NCI-H128 (cell line): ENCODE measurements at regions not wholly inside any gene's neighbourhood (a gene's known extent, or its start where the extent isn't known, plus 50 kb on each side); places are given as distances from the start of the nearest gene placed in this dataset.

ENCODE experiments used
- DNase-seq: peaks from one replicate; lab custom pipeline; 2025; ENCODE audit not compliant: unreplicated experiment; lab: John Stamatoyannopoulos, UW

- no peak for DNase-seq
These were observed 1197.7 kb upstream of the CITED2 start for GRCh38 chr6:140572129-140572528.

- no peak for DNase-seq
These were observed 1196.7 kb upstream of the CITED2 start for GRCh38 chr6:140571145-140571544.

- no peak for DNase-seq
These were observed 1193.0 kb upstream of the CITED2 start for GRCh38 chr6:140567466-140567865.

- no peak for DNase-seq
These were observed 1192.4 kb upstream of the CITED2 start for GRCh38 chr6:140566781-140567277.

GRCh38 chr6:140563728-140564127, 1189.3 kb upstream of the CITED2 start:
- no peak for DNase-seq

GRCh38 chr6:140561701-140562100, 1187.3 kb upstream of the CITED2 start:
- DNase-seq, result no peak

GRCh38 chr6:140560671-140561070, 1186.2 kb upstream of the CITED2 start:
- DNase-seq, result no peak

GRCh38 chr6:140559458-140559857, 1185.0 kb upstream of the CITED2 start:
- no peak for DNase-seq

GRCh38 chr6:140554421-140554820, 1180.0 kb upstream of the CITED2 start:
- no peak for DNase-seq

GRCh38 chr6:140548366-140548765, 1173.9 kb upstream of the CITED2 start:
- no peak for DNase-seq

- no peak for DNase-seq
These were observed 1172.2 kb upstream of the CITED2 start for GRCh38 chr6:140546640-140547039.

GRCh38 chr6:140544431-140544830, 1170.0 kb upstream of the CITED2 start:
- no peak for DNase-seq

- no peak for DNase-seq
These were observed 1168.4 kb upstream of the CITED2 start for GRCh38 chr6:140542863-140543262.

GRCh38 chr6:140541288-140541687, 1166.8 kb upstream of the CITED2 start:
- no peak for DNase-seq

GRCh38 chr6:140540743-140541142, 1166.3 kb upstream of the CITED2 start:
- no peak for DNase-seq

- DNase-seq, result no peak
These were observed 1164.5 kb upstream of the CITED2 start for GRCh38 chr6:140538926-140539325.

- DNase-seq, result no peak
These were observed 1163.6 kb upstream of the CITED2 start for GRCh38 chr6:140537834-140538705.

- DNase-seq, result no peak
These were observed 1162.8 kb upstream of the CITED2 start for GRCh38 chr6:140537211-140537610.

- DNase-seq, result no peak
These were observed 1161.1 kb upstream of the CITED2 start for GRCh38 chr6:140535511-140535910.

GRCh38 chr6:140533526-140533925, 1159.1 kb upstream of the CITED2 start:
- DNase-seq, result no peak

- DNase-seq, result no peak
These were observed 1130.3 kb upstream of the CITED2 start for GRCh38 chr6:140504776-140505175.

- DNase-seq, result no peak
These were observed 1126.4 kb upstream of the CITED2 start for GRCh38 chr6:140500849-140501248.

GRCh38 chr6:140499607-140500006, 1125.2 kb upstream of the CITED2 start:
- no peak for DNase-seq
